Breast epithelium (tissue), 4 donors: ENCODE measurements at regions not wholly inside any gene's neighbourhood (a gene's known extent, or its start where the extent isn't known, plus 50 kb on each side); places are given as distances from the start of the nearest gene placed in this dataset.
"Not testable (repeated sequence)": the region's sequence is repeated elsewhere in the genome, so short reads cannot be mapped to it uniquely, and the experiment has no call there.

ENCODE experiments used
- DNase-seq, 2 donors: peaks; one replicate each; pipeline ENCODE4 v3.0.0-alpha.2; 2019; ENCODE audit warnings: low spot score in 2 of 2
- H3K27ac ChIP-seq, 2 donors: fragments of 200-600 bp; sonication (generic) in 1 of 2; one replicate each; pipeline ENCODE4 v1.5.1; 2016 to 2019; ENCODE audit warnings: mild to moderate bottlenecking in 1 of 2
- H3K27me3 ChIP-seq, 2 donors: fragments of 200-600 bp; sonication (generic) in 1 of 2; one replicate each; pipeline versions ENCODE4 v1.5.1 to v1.6.0; 2017 to 2019; ENCODE audit warnings: control low read depth in 1 of 2, mild to moderate bottlenecking in 1 of 2
- H3K36me3 ChIP-seq: fragments of 200-600 bp; one replicate; pipeline ENCODE4 v1.5.1; 2019
- H3K4me1 ChIP-seq, 2 donors: fragments of 200-600 bp; sonication (generic); one replicate each; pipeline ENCODE4 v1.5.1; 2016 to 2019; ENCODE audit warnings: control low read depth in 1 of 2
- H3K4me3 ChIP-seq, 3 donors: fragments of 200-600 bp; sonication (generic); 1 replicate in 2 of 3; 2 replicates in 1 of 3; pipeline ENCODE4 v1.5.1; 2016 to 2019; ENCODE audit warnings: mild to moderate bottlenecking in 3 of 3, moderate library complexity in 2 of 3
- H3K9me3 ChIP-seq, 2 donors: fragments of 200-600 bp; sonication (generic) in 1 of 2; one replicate each; pipeline ENCODE4 v1.5.1; 2016 to 2019; ENCODE audit warnings: control low read depth in 1 of 2
- POLR2A ChIP-seq: fragments of 450-650 bp; IDR thresholded peaks from one replicate; pipeline ENCODE4 v1.6.1; 2016; ENCODE audit warnings: antibody characterized with exemption, mild to moderate bottlenecking, moderate library complexity
- POLR2AphosphoS5 ChIP-seq, 3 donors: sonication (generic); formaldehyde crosslinking; IDR thresholded peaks; one replicate each; pipeline ENCODE4 v1.6.1; 2017; ENCODE audit warnings: antibody characterized with exemption in 3 of 3
- intact Hi-C: fragments of 100-400 bp; cut with DNase I; formaldehyde crosslinking; loops from one replicate; pipeline ENCODE4 v1.15.1; 2023; ENCODE audit warnings: low total_unique reads
- TF ChIP-seq, protein P1 (sequence below), 3 donors: fragments of 450-650 bp; IDR thresholded peaks; one replicate each; pipeline ENCODE4 v1.5.1; 2016 to 2017; ENCODE audit warnings: antibody characterized with exemption in 3 of 3, mild to moderate bottlenecking in 3 of 3, moderate library complexity in 3 of 3

DNA sequence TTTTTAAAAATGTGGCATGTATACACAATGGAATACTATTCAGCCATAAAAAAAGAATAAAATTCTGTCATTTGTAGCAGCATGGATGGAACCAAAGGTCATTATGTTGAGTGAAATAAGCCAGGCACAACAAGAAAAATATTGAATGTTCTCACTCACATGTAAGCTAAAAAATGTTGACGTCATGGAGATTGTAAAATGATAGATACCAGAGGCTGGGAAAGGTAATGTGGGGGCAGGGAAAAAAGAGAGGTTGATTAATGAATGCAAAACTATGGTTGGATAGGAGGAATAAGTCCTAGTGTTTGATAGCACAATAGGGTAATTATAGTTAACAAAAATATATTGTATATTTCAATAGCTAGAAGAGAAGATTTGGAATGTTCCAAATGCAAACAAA is 89.1 kb upstream of the SLC35F3 start:
- DNase-seq: no peak
- H3K27ac ChIP-seq: no peak overlapping the region
- intact Hi-C loops: no loop called here
- no peak overlapping the region for H3K4me3 ChIP-seq
- no peaks in the 10 kb centered on the region for H3K9me3 ChIP-seq
- TF ChIP-seq POLR2A (no peak), POLR2AphosphoS5 (IDR thresholded peaks at IDR 0.05) (no peak)
- TF ChIP-seq, protein P1, sequence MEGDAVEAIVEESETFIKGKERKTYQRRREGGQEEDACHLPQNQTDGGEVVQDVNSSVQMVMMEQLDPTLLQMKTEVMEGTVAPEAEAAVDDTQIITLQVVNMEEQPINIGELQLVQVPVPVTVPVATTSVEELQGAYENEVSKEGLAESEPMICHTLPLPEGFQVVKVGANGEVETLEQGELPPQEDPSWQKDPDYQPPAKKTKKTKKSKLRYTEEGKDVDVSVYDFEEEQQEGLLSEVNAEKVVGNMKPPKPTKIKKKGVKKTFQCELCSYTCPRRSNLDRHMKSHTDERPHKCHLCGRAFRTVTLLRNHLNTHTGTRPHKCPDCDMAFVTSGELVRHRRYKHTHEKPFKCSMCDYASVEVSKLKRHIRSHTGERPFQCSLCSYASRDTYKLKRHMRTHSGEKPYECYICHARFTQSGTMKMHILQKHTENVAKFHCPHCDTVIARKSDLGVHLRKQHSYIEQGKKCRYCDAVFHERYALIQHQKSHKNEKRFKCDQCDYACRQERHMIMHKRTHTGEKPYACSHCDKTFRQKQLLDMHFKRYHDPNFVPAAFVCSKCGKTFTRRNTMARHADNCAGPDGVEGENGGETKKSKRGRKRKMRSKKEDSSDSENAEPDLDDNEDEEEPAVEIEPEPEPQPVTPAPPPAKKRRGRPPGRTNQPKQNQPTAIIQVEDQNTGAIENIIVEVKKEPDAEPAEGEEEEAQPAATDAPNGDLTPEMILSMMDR (IDR thresholded peaks at IDR 0.05): no peak
- no peaks in the 10 kb centered on the region for H3K36me3 ChIP-seq
- no peaks in the 10 kb centered on the region for H3K4me1 ChIP-seq
- no peaks in the 10 kb centered on the region for H3K27me3 ChIP-seq

DNA sequence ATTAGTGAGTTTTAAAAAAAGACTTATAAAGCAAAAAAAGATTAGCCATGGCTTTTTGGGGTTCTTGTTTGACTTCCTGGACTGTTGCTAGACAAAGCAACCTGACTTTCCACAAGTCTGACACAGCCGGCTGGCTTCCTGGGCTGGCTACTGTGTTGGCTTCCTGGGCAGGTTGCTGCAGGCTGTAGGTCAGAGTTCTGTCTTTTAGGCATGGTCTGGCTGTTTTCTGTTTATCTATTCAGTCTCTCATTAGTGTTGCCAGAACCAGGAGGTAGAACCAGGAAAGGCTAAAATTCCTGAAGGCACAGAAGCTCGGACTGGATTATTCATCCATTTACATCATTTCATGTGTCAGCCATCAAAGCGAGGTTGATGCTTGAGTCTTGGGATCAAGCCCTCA is 88.6 kb upstream of the SLC35F3 start:
- no peaks in the 10 kb centered on the region for H3K27me3 ChIP-seq
- no peak for DNase-seq
- intact Hi-C loops: no loop called here
- TF ChIP-seq POLR2A: no peak
- TF ChIP-seq, protein P1 (IDR thresholded peaks at IDR 0.05): no peak
- TF ChIP-seq POLR2AphosphoS5 (IDR thresholded peaks at IDR 0.05): no peak
- H3K4me1 ChIP-seq: no peaks in the 10 kb centered on the region
- H3K9me3 ChIP-seq: no peaks in the 10 kb centered on the region
- H3K4me3 ChIP-seq: no peak overlapping the region
- no peak overlapping the region for H3K27ac ChIP-seq
- H3K36me3 ChIP-seq: no peaks in the 10 kb centered on the region

DNA sequence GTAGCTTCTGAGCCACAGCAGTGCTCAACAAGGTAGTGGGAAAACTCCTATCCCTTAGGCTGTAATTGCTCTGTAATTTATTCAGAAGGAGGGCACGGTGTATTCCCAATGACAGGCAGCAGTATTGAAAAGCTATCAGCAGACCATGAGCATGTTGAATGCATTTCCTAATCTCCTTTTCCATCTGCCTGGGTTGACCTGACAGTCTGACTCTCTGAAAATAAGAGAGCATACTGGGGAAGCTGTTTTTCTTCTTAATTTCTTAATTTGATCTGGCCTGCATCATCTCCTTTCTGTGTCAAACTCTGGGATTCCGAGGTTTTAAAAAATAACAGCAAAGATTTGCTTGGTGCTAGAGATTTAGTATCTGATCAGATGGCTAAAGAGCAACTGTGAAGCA is 88.1 kb upstream of the SLC35F3 start:
- Histone ChIP-seq H3K4me1 (no peaks in the 10 kb centered on the region), H3K27me3 (no peaks in the 10 kb centered on the region), H3K9me3 (no peaks in the 10 kb centered on the region), H3K27ac (no peak overlapping the region), H3K4me3 (no peak overlapping the region), H3K36me3 (no peaks in the 10 kb centered on the region)
- intact Hi-C loops: no loop called here
- DNase-seq: no peak
- TF ChIP-seq POLR2A (no peak), POLR2AphosphoS5 (IDR thresholded peaks at IDR 0.05) (no peak)
- TF ChIP-seq, protein P1 (IDR thresholded peaks at IDR 0.05): no peak

DNA sequence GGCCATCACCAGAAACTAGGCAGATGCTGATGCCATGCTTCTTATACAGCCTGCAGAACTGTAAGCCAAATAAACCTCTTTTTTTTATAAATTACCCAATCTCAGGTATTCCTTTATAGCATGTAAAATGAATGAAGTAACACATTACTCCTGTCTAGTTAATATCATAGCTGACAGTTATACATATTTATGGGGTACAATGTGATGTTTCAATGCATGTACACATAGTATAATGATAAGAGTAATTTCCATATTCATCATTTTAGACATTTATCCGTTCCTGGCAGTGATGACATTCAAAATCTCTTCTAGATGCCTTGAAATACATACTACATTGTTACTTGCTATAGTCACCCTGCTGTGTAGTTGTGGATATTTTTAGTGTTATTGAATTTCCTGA is 85.4 kb upstream of the SLC35F3 start:
- DNase-seq: no peak
- H3K36me3 ChIP-seq: no peaks in the 10 kb centered on the region
- no peak overlapping the region for H3K27ac ChIP-seq
- H3K4me1 ChIP-seq: no peaks in the 10 kb centered on the region
- H3K27me3 ChIP-seq: peaks cover 0 to 2% of the 10 kb centered on the region in 2 donors
- H3K9me3 ChIP-seq: no peaks in the 10 kb centered on the region
- no peak overlapping the region for H3K4me3 ChIP-seq
- intact Hi-C loops: no loop called here
- TF ChIP-seq POLR2AphosphoS5 (IDR thresholded peaks at IDR 0.05) (no peak), POLR2A (no peak)
- TF ChIP-seq, protein P1 (IDR thresholded peaks at IDR 0.05): no peak

DNA sequence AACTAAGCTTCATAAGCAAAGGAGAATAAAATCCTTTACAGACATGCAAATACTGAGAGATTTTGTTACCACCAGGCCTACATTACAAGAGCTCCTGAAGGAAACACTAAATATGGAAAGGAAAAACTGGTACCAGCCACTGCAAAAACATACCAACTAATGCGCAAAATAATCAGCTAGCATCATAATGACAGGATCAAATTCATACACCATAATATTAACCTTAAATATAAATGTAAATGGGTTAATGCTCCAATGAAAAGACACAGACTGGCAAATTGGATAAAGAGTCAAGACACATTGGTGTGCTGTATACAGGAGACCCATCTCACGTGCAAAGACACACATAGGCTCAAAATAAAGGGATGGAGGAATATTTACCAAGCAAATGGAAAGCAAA is 80.3 kb upstream of the SLC35F3 start:
- H3K27ac ChIP-seq, intact Hi-C loops, H3K27me3 ChIP-seq, H3K4me3 ChIP-seq, H3K4me1 ChIP-seq, DNase-seq, H3K9me3 ChIP-seq, H3K36me3 ChIP-seq: not testable (repeated sequence)

DNA sequence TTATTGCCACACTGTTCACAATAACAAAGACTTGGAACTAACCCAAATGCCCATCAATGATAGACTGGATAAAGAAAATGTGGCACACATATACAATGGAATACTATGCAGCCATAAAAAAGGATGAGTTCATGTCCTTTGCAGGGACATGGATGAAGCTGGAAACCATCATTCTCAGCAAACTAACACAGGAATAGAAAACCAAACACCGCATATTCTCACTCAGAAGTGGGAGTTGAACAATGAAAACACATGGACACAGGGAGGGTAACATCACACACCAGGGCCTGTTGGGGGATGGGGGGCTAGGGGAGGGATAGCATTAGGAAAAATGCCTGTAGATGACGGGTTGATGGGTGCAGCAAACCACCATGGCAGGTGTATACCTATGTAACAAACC is 76.5 kb upstream of the SLC35F3 start:
- not testable (repeated sequence) for H3K27ac ChIP-seq

More for the DNA sequence above, 76.5 kb upstream of the SLC35F3 start:
- DNase-seq, H3K36me3 ChIP-seq, H3K27me3 ChIP-seq, H3K4me3 ChIP-seq, H3K4me1 ChIP-seq, intact Hi-C loops: not testable (repeated sequence)
- H3K9me3 ChIP-seq: peaks cover 0 to 28% of the 10 kb centered on the region in 2 donors
